HepG2 (cell line): ENCODE measurements at regions not wholly inside any gene's neighbourhood (a gene's known extent, or its start where the extent isn't known, plus 50 kb on each side); places are given as distances from the start of the nearest gene placed in this dataset.

Source experiments
- BRD4 ChIP-seq: sonication (generic); formaldehyde crosslinking; IDR thresholded peaks from 2 replicates; pipeline ENCODE4 v1.4.0; 2020; ENCODE audit warnings: missing genetic modification reagents
- CHD4 ChIP-seq: fragments of 200-600 bp; sonication (generic); IDR thresholded peaks from 2 replicates; pipeline ENCODE4 v1.7.0; 2017; ENCODE audit warnings: mild to moderate bottlenecking, low read length, borderline replicate concordance
- GFI1 ChIP-seq: sonication (generic); formaldehyde crosslinking; IDR thresholded peaks from 2 replicates; pipeline ENCODE4 v1.5.0; 2020; ENCODE audit warnings: missing genetic modification reagents, mild to moderate bottlenecking, borderline replicate concordance
- ISL2 ChIP-seq: sonication (generic); formaldehyde crosslinking; IDR thresholded peaks from 2 replicates; pipeline ENCODE4 v1.5.0; 2020; ENCODE audit warnings: missing genetic modification reagents
- KAT8 ChIP-seq: IDR thresholded peaks from 2 replicates; pipeline ENCODE4 v1.6.1; 2016; ENCODE audit warnings: missing genetic modification reagents, missing compliant biosample characterization
- KMT2A ChIP-seq: sonication (generic); formaldehyde crosslinking; IDR thresholded peaks from 2 replicates; pipeline ENCODE4 v1.4.0; 2020; ENCODE audit warnings: missing genetic modification reagents
- NBN ChIP-seq: fragments of 450-650 bp; conservative IDR thresholded peaks from 2 replicates; pipeline ENCODE4 v1.6.1; 2017
- NFIB ChIP-seq: sonication (generic); formaldehyde crosslinking; IDR thresholded peaks from 2 replicates; pipeline ENCODE4 v1.9.0; 2021; ENCODE audit warnings: missing genetic modification reagents, mild to moderate bottlenecking, borderline replicate concordance
- NR2F2 ChIP-seq: IDR thresholded peaks from 2 replicates; pipeline ENCODE4 v1.6.1; 2012; ENCODE audit warnings: low read depth, inconsistent platforms, borderline replicate concordance
- PITX1 ChIP-seq: sonication (generic); formaldehyde crosslinking; IDR thresholded peaks from 2 replicates; pipeline ENCODE4 v1.5.1; 2020; ENCODE audit warnings: mild to moderate bottlenecking, missing genetic modification reagents
- POGZ ChIP-seq: sonication (generic); formaldehyde crosslinking; IDR thresholded peaks from 2 replicates; pipeline ENCODE4 v1.4.0; 2020; ENCODE audit warnings: mild to moderate bottlenecking, missing genetic modification reagents
- POLR2A ChIP-seq, 2 experiments: IDR thresholded peaks; 2 replicates each; pipeline ENCODE4 v1.6.1; 2011; ENCODE audit warnings: low read depth in 2 of 2, low read length in 2 of 2, mild to moderate bottlenecking in 1 of 2, moderate library complexity in 1 of 2; ENCODE audit not compliant: insufficient read depth in 1 of 2
- PTBP1 ChIP-seq: fragments of 200-400 bp; formaldehyde crosslinking; IDR thresholded peaks from 2 replicates; pipeline ENCODE4 v1.6.1; 2018; ENCODE audit warnings: low read length, low read depth; ENCODE audit not compliant: poor library complexity, severe bottlenecking
- RFX1 ChIP-seq: fragments of 450-650 bp; IDR thresholded peaks from 2 replicates; pipeline ENCODE4 v1.6.1; 2017
- SIN3B ChIP-seq: fragments of 150-350 bp; IDR thresholded peaks from 2 replicates; pipeline ENCODE4 v1.6.1; 2014; ENCODE audit warnings: low read length
- SIX1 ChIP-seq: sonication (generic); formaldehyde crosslinking; IDR thresholded peaks from 2 replicates; pipeline ENCODE4 v1.4.0; 2020; ENCODE audit warnings: missing genetic modification reagents, borderline replicate concordance
- ZNF12 ChIP-seq: sonication (generic); formaldehyde crosslinking; IDR thresholded peaks from 2 replicates; pipeline ENCODE4 v1.5.0; 2020; ENCODE audit warnings: missing genetic modification reagents
- ZNF451 ChIP-seq: sonication (generic); formaldehyde crosslinking; IDR thresholded peaks from 2 replicates; pipeline ENCODE4 v1.5.0; 2020; ENCODE audit warnings: mild to moderate bottlenecking, missing genetic modification reagents
- ZSCAN30 ChIP-seq: sonication (generic); formaldehyde crosslinking; IDR thresholded peaks from 2 replicates; pipeline ENCODE4 v1.5.0; 2020; ENCODE audit warnings: mild to moderate bottlenecking, missing genetic modification reagents
- TF ChIP-seq, protein P1 (sequence below): sonication (generic); formaldehyde crosslinking; IDR thresholded peaks from 2 replicates; pipeline ENCODE4 v1.4.0; 2020; ENCODE audit warnings: mild to moderate bottlenecking, low read depth, missing genetic modification reagents
- TF ChIP-seq, protein P2 (sequence below): sonication (generic); formaldehyde crosslinking; conservative IDR thresholded peaks from 2 replicates; pipeline ENCODE4 v1.4.0; 2020; ENCODE audit warnings: missing genetic modification reagents
- TF ChIP-seq, protein P3 (sequence below): sonication (generic); formaldehyde crosslinking; IDR thresholded peaks from 2 replicates; pipeline ENCODE4 v1.4.0; 2020; ENCODE audit warnings: mild to moderate bottlenecking, missing genetic modification reagents
- TF ChIP-seq, protein P4 (sequence below): IDR thresholded peaks from 2 replicates; pipeline ENCODE4 v1.6.1; 2016; ENCODE audit warnings: low read depth

DNA sequence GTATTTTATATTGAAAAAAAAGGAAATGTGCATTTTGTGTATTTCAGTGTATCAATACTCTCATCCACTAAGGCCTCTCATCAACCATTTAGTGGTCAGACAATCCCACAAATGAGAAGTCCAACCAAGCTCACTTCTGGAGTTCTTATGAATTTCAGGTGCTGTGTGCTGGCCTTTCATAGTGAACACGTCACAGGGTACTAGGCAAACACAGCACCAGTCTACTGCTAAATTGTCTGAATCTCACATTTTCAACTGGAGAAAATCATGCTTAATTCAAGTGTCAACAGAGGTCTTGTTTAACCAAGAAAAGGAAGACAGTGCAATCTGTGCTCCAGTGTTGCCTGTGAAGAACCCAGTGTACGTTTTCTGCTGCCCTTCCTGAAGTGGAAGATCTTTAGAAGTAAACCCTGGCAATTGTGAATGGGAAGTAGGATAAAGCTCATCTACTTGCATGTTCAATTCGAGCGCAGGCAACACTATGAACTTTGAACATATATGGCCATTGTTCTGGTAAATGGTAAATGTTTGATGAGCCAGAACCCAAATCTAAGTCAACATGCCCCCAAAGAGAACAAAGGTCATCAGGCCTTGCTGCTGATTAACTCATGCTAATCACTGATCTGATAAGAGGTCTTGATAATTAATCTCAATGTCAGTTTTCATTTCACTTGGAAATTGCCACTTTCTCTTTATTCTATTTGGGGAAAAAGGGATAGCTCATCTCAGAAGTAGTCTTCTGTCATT, 439.2 kb upstream of the SOX9 start (continued):
- TF ChIP-seq, protein P1, sequence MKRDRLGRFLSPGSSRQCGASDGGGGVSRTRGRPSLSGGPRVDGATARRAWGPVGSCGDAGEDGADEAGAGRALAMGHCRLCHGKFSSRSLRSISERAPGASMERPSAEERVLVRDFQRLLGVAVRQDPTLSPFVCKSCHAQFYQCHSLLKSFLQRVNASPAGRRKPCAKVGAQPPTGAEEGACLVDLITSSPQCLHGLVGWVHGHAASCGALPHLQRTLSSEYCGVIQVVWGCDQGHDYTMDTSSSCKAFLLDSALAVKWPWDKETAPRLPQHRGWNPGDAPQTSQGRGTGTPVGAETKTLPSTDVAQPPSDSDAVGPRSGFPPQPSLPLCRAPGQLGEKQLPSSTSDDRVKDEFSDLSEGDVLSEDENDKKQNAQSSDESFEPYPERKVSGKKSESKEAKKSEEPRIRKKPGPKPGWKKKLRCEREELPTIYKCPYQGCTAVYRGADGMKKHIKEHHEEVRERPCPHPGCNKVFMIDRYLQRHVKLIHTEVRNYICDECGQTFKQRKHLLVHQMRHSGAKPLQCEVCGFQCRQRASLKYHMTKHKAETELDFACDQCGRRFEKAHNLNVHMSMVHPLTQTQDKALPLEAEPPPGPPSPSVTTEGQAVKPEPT (CRISPR knock-in tag) = no peak
- TF ChIP-seq NBN (no peak), ZNF451 (CRISPR knock-in tag) (no peak), PTBP1 (no peak), ZSCAN30 (CRISPR knock-in tag) (0 out of 2 replicates have a peak, but pooled peaks have one; percentile 35), BRD4 (CRISPR knock-in tag) (no peak), ZNF12 (CRISPR knock-in tag) (peak; percentile 43; the same call in 1 of the 2 replicates), KMT2A (peak; percentile 61; the same call in 1 of the 2 replicates), PITX1 (peak; percentile 97), SIN3B (no peak), GFI1 (CRISPR knock-in tag) (peak; percentile 92), CHD4 (peak; percentile 31; the same call in 1 of the 2 replicates), POLR2A (IDR thresholded peaks at IDR 0.05; ENCODE audit: insufficient read depth in 1 of 2, low read depth in 2 of 2, low read length in 2 of 2) (peak; percentile 44 to 69; a peak in 3 of 4 replicates), SIX1 (CRISPR knock-in tag) (peak; percentile 68), NR2F2 (peak; percentile 88), RFX1 (no peak), POGZ (peak; percentile 93), KAT8 (CRISPR knock-in tag) (0 out of 2 replicates have a peak, but pooled peaks have one; percentile 21), ISL2 (peak; percentile 90), NFIB (CRISPR knock-in tag) (no peak)
- TF ChIP-seq, protein P2, sequence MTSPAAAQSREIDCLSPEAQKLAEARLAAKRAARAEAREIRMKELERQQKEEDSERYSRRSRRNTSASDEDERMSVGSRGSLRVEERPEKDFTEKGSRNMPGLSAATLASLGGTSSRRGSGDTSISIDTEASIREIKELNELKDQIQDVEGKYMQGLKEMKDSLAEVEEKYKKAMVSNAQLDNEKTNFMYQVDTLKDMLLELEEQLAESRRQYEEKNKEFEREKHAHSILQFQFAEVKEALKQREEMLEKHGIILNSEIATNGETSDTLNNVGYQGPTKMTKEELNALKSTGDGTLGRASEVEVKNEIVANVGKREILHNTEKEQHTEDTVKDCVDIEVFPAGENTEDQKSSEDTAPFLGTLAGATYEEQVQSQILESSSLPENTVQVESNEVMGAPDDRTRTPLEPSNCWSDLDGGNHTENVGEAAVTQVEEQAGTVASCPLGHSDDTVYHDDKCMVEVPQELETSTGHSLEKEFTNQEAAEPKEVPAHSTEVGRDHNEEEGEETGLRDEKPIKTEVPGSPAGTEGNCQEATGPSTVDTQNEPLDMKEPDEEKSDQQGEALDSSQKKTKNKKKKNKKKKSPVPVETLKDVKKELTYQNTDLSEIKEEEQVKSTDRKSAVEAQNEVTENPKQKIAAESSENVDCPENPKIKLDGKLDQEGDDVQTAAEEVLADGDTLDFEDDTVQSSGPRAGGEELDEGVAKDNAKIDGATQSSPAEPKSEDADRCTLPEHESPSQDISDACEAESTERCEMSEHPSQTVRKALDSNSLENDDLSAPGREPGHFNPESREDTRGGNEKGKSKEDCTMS (CRISPR knock-in tag) = no peak
- TF ChIP-seq, protein P3, sequence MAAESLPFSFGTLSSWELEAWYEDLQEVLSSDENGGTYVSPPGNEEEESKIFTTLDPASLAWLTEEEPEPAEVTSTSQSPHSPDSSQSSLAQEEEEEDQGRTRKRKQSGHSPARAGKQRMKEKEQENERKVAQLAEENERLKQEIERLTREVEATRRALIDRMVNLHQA = no peak
- TF ChIP-seq, protein P4, sequence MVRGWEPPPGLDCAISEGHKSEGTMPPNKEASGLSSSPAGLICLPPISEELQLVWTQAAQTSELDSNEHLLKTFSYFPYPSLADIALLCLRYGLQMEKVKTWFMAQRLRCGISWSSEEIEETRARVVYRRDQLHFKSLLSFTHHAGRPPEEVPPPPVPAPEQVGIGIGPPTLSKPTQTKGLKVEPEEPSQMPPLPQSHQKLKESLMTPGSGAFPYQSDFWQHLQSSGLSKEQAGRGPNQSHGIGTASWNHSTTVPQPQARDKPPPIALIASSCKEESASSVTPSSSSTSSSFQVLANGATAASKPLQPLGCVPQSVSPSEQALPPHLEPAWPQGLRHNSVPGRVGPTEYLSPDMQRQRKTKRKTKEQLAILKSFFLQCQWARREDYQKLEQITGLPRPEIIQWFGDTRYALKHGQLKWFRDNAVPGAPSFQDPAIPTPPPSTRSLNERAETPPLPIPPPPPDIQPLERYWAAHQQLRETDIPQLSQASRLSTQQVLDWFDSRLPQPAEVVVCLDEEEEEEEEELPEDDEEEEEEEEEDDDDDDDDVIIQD (CRISPR knock-in tag) = peak; percentile 97
